ENCODE measurements at regions not wholly inside any gene's neighbourhood (a gene's known extent, or its start where the extent isn't known, plus 50 kb on each side); places are given as distances from the start of the nearest gene placed in this dataset.

- TF ChIP-seq ZFX (IDR thresholded peaks at IDR 0.05; ENCODE audit: borderline replicate concordance), result no peak
- TF ChIP-seq CTCF (IDR thresholded peaks at IDR 0.05), result no peak
- no peak overlapping the region for H3K27ac ChIP-seq
Observed at GRCh38 chr4:159762672-159763071, 659.8 kb downstream of the RAPGEF2 start.

DNA sequence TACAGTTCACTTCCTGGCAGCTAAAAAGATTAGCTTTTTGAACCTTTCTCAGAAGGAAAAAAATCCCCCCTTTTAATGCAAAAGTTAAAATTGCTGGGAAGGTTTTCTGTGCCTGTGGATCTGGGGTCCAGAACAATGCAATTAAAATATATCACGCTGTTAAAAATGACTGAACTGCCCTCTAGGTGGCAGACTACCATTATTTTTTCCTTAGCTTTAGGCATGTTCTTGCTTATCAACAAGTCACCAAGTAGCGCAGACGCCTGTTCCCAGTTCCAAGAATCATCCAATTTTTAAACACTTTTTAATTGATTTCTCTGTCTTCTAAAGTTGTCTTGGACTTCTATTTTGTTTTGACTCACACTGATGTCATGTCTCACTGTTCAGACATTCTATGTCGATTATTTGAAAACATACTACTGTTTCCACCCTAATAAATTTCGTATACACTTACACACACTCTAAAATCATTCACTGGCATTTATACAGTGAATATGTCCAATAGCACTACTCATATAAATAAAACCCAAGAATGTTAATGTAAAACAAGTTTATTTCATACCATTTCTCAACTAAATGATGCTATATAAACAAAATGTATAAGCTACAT, 661.6 kb downstream of the RAPGEF2 start:
- H3K27ac ChIP-seq, result no peak overlapping the region
- TF ChIP-seq CTCF (IDR thresholded peaks at IDR 0.05), result peak; percentile 78
- no peak for TF ChIP-seq ZFX (IDR thresholded peaks at IDR 0.05; ENCODE audit: borderline replicate concordance)

GRCh38 chr4:159765382-159765781, 662.5 kb downstream of the RAPGEF2 start:
- no peak for TF ChIP-seq CTCF (IDR thresholded peaks at IDR 0.05)
- no peak for TF ChIP-seq ZFX (IDR thresholded peaks at IDR 0.05; ENCODE audit: borderline replicate concordance)
- H3K27ac ChIP-seq, result no peak overlapping the region

GRCh38 chr4:159766241-159766640, 663.4 kb downstream of the RAPGEF2 start:
- H3K27ac ChIP-seq, result no peak overlapping the region
- TF ChIP-seq CTCF (IDR thresholded peaks at IDR 0.05), result no peak
- TF ChIP-seq ZFX (IDR thresholded peaks at IDR 0.05; ENCODE audit: borderline replicate concordance), result no peak

DNA sequence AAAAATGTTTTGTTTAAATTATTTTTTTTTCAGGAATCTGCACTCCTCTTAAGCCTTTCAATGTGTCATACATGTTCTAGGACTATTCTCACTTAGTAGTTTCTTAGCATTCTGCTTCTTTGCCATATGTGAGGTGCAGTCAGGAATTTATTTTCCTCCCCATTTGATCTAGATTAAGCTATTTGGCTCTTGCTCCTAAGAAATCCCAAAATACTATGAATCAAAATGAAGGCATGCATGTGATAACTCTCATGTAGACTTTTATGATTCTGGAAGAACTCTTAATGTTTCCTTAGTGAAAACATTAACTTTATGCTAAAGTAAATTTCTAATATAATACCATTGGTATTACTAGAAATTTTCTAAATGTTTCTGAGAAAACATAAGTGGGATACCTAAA, 664.5 kb downstream of the RAPGEF2 start:
- H3K27ac ChIP-seq, result no peak overlapping the region
- TF ChIP-seq CTCF (IDR thresholded peaks at IDR 0.05) (no peak), ZFX (IDR thresholded peaks at IDR 0.05; ENCODE audit: borderline replicate concordance) (no peak)

- TF ChIP-seq ZFX (IDR thresholded peaks at IDR 0.05; ENCODE audit: borderline replicate concordance), result no peak
Observed at GRCh38 chr4:159768016-159768415, 665.1 kb downstream of the RAPGEF2 start.

DNA sequence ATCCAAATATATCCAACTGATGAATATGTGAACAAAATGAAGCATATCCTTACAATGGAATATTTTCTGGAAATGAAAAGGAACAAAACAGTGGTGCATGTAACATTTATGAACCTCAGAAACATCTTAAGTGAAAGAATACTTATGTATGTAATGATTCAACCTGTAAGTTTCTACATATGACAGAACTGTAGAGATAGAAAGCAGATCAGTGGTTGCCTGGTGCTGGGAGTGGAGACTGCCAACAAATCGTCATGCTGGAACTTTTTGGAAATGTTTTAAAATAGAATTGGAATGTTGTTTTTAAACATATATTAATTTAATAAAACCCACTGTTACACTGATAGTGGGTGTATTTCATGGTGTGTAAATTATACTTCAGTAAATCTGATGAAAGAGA, 667.5 kb downstream of the RAPGEF2 start:
- TF ChIP-seq CTCF (IDR thresholded peaks at IDR 0.05), result no peak
- no peak for TF ChIP-seq ZFX (IDR thresholded peaks at IDR 0.05; ENCODE audit: borderline replicate concordance)
- peak overlapping the region; percentile 48 for H3K27ac ChIP-seq

More at GRCh38 chr4:159768016-159768415, 665.1 kb downstream of the RAPGEF2 start:
- H3K27ac ChIP-seq, result no peak overlapping the region

- TF ChIP-seq ZFX (IDR thresholded peaks at IDR 0.05; ENCODE audit: borderline replicate concordance) (no peak), CTCF (IDR thresholded peaks at IDR 0.05) (no peak)
- peak overlapping the region; percentile 48 for H3K27ac ChIP-seq
Observed at GRCh38 chr4:159770969-159771368, 668.1 kb downstream of the RAPGEF2 start.

Data from 22Rv1 (cell line).